ENCODE measurements at regions not wholly inside any gene's neighbourhood (a gene's known extent, or its start where the extent isn't known, plus 50 kb on each side); places are given as distances from the start of the nearest gene placed in this dataset.
A peak's percentile ranks its signal among the peaks of the same experiment; 100 is the strongest.

GRCh38 chr12:124225730-124226129 is 69.2 kb upstream of the RFLNA start:
- no peak for DNase-seq

- no peak for DNase-seq
These were observed 66.8 kb upstream of the RFLNA start for GRCh38 chr12:124227951-124228711.

GRCh38 chr12:124229520-124229919 is 65.4 kb upstream of the RFLNA start:
- no peak for DNase-seq

DNA sequence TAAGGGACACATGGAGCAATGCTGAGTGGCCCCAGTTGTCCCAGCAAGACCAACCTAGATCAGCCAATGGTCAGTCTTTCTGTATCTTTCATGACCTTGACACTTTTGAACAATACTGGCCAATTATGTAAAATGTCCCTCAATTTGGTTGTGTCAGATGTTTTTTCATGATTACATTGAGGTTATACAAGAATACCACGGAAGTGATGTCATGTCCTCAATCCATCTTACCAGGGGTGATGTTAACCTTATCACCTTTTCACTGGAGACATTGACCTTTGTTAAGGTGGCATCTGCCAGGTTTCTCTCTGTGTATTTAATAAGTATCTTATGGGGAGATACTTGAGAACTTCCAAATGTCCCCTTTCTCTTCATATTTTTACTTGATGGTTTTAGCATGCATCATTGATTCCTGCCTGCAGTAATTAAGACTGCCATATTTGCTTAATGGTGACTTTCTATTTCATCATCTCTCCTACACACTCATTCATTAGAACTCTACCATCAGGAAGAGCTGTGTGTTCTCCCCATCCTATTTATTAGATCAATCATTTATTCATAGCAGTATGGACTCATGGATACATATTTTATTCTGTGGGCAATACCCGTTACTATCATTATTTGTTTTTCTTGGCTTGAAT is 64.7 kb upstream of the RFLNA start:
- no peak for DNase-seq

DNA sequence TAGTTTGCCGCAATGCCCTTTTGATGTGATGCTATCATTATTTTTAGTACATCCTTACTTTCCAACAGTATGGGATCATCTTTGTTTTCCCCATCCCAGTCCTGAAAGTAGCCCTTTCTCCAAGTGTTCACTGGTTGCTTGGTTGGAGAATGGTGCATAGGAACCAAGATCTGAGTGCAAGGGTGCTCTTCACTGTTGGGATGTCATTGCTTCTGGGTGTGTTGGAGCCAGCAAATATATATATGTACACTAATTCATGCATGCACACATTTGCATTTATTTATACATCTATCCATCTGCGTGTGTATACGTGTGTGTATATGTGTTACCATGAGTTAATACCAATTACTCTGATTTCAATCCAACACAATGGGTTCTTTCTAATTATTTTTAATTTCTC is 64.1 kb upstream of the RFLNA start:
- DNase-seq = no peak

DNA sequence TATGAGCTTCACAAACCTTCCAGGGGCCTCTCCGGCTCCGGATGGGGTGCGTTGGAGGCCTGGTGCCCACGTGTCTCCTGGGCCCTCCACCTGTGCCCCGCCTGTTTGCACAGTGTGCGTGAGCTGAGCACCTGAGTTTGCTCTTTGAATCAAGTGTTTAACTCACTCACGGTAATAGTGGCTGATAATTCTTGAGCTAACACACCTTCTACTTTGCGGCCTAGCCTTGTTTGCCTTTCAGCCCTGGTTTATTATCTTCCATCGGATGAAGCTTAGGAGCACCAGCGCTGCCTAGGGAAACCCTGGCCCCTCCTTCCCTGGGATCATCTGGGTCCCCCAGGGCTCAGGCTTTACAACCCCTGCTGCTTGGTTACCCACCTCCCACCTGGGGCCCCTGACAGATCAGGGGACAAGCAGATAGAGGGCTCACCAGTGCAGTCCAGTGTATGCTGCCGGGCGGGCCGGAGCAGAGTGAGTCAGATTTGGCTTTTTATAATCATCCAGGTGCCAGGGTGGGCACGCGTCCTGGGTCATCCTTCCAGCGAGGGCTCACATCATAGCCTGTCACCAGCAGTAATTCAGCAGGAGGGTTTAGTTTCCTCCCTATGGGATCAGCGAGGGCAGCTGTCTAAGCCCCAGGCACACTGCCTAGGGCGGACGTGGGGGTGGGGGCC is 62.8 kb upstream of the RFLNA start:
- peak; percentile 40 for DNase-seq

GRCh38 chr12:124232654-124232987 is 62.3 kb upstream of the RFLNA start:
- no peak for DNase-seq

GRCh38 chr12:124233041-124233796 is 61.7 kb upstream of the RFLNA start:
- DNase-seq = no peak

- no peak for DNase-seq
These were observed 60.9 kb upstream of the RFLNA start for GRCh38 chr12:124233846-124234640.

- no peak for DNase-seq
These were observed 58.3 kb upstream of the RFLNA start for GRCh38 chr12:124236625-124237031.

DNA sequence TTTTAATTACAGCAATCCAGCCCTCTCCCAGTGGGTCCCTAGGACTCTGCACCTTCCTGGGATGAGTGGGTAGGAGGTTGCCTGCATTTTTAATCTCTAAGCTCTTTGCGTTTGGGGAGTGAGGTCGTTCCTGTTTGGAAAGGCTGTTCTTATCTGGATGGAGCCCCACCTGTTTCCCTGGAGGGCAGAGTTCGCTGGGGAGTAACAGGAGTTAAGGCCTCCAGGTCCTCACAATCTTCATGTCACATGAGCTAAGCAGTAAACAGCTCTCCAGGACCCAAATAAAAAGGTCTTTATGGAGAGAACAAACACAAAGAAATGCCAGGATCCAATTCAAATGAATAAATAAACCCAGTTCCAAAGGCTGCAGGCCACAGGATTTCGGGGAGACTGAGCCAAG is 56.0 kb upstream of the RFLNA start:
- DNase-seq = no peak

DNA sequence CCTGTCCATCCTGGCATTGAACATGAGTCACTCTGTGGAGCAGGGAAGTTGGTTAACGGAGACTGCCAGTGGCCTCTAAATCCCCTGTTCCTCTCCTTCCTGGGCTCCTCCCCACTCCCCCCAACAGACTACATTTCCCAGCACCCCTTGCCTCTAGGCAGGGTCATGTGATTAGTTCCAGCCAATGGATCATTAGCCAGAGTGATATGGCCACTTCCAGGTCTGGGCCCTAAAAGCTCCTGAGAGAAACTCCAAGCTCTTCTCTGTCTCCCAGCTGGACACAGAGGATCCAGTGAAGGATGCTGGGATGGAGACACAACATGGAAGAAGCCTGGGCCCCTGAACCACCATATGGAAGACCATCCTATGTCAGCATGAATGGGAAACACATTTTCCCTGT is 54.4 kb upstream of the RFLNA start:
- DNase-seq = no peak

DNA sequence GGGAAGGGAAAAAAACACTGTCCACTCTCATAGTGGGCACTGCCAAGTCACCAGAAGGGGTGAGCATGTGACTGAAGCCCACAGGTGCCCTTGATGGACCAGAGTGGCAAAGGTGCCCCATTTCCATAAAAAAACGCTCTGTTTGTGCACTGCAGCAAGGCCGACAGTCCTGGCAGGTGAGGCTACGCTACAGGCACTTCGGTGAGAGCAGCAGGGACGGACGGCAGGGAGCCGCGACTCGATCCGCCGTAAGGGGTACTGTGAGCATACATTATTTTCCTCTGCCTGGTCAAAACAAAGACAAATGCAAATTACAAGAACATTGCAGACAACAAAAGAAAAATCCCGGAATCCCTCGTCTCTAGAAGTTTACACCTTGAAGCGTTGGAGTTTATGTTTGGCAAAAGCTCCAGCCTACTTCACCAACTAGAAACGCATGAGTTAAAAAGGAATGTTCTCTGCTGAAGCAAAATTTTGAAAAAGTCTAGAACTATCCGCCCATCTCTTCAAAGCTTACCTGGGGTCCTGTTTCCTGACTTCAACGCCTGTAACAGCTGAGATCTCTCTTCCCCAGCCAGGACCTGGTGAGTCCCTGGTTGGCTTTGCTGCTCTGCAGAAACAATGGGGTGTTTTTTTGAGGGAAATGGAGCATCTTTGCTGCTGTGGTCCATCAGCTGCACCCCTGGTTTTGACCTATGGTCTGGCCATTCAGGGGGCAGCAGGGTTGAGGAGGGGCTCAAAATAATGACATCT is 52.9 kb upstream of the RFLNA start:
- DNase-seq = no peak

GRCh38 chr12:124242529-124243065 is 52.3 kb upstream of the RFLNA start:
- no peak for DNase-seq

- no peak for DNase-seq
These were observed 51.0 kb upstream of the RFLNA start for GRCh38 chr12:124243936-124244335.
